Inflammatory macrophage (primary cell): ENCODE measurements at regions not wholly inside any gene's neighbourhood (a gene's known extent, or its start where the extent isn't known, plus 50 kb on each side); places are given as distances from the start of the nearest gene placed in this dataset.

Experiments
- DNase-seq, 2 donors: peaks; one replicate each; pipeline ENCODE4 v3.0.0-alpha.2; 2020 to 2022

- DNase-seq, result no peak
Observed at GRCh38 chr15:62719316-62719715, 323.2 kb upstream of the TPM1 start.

- DNase-seq, result no peak
Observed at GRCh38 chr15:62722237-62722636, 320.3 kb upstream of the TPM1 start.

GRCh38 chr15:62726461-62726860 is 316.1 kb upstream of the TPM1 start:
- no peak for DNase-seq

GRCh38 chr15:62727501-62727900 is 315.0 kb upstream of the TPM1 start:
- DNase-seq, result no peak

- DNase-seq, result no peak
Observed at GRCh38 chr15:62730825-62731224, 311.7 kb upstream of the TPM1 start.

- DNase-seq, result no peak
Observed at GRCh38 chr15:62732078-62732477, 310.5 kb upstream of the TPM1 start.

GRCh38 chr15:62734706-62735105 is 307.8 kb upstream of the TPM1 start:
- no peak for DNase-seq

GRCh38 chr15:62736756-62737155 is 305.8 kb upstream of the TPM1 start:
- no peak for DNase-seq

- no peak for DNase-seq
Observed at GRCh38 chr15:62737551-62737950, 305.0 kb upstream of the TPM1 start.

GRCh38 chr15:62739082-62739481 is 303.5 kb upstream of the TPM1 start:
- no peak for DNase-seq

GRCh38 chr15:62739507-62739906 is 303.0 kb upstream of the TPM1 start:
- DNase-seq, result no peak

GRCh38 chr15:62740141-62741004 is 302.2 kb upstream of the TPM1 start:
- no peak for DNase-seq

GRCh38 chr15:62741106-62741505 is 301.4 kb upstream of the TPM1 start:
- no peak for DNase-seq

GRCh38 chr15:62742409-62743171 is 300.0 kb upstream of the TPM1 start:
- peak; percentile 25 to 45 for DNase-seq

GRCh38 chr15:62745621-62746225 is 296.8 kb upstream of the TPM1 start:
- no peak for DNase-seq

GRCh38 chr15:62748196-62748595 is 294.4 kb upstream of the TPM1 start:
- no peak for DNase-seq

GRCh38 chr15:62749036-62749815 is 293.3 kb upstream of the TPM1 start:
- DNase-seq, result no peak

- DNase-seq, result no peak
Observed at GRCh38 chr15:62750471-62750870, 292.1 kb upstream of the TPM1 start.

GRCh38 chr15:62752657-62753517 is 289.7 kb upstream of the TPM1 start:
- DNase-seq, result no peak

- no peak for DNase-seq
Observed at GRCh38 chr15:62753518-62754221, 288.9 kb upstream of the TPM1 start.
